ENCODE measurements at regions not wholly inside any gene's neighbourhood (a gene's known extent, or its start where the extent isn't known, plus 50 kb on each side); places are given as distances from the start of the nearest gene placed in this dataset.
"Not testable (repeated sequence)": the region's sequence is repeated elsewhere in the genome, so short reads cannot be mapped to it uniquely, and the experiment has no call there.

DNA sequence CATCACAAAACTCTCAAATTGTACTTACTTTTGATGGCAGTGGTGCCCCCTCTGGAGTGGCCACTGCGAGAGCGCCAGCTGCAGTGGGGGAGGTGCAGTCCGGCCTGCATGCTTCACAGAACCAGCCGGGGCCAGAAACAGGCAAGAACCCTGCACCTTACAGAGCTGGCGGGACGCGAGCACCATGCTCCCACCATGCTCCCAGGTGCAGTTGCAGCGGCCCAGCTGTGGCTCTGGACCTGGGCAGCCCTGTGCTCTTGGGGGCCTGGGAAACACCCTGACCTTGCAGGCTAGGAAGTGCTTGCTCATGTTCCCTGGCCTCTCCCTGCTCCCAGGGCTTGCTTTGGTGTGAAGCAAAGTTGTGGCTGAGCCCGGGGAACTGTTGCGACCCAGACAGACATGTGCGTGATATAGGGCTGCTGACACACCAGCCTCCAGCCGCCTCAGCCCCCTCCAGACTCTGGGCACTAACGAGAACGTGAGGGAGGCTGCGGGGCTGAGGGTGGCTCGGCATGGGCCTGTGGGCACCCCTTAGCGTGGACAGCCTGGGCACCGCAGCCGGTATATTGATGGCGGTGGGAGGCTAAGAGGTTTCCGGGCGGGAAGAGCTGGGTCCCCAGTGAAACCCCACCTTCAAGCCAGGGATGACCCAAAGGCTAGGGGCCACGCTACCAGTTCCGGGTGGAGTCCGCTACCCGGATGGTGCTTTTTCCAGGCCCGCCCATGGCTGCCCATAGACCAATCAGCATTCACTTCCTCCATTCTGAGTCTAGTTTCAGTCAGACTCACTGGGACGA, 1809.9 kb upstream of the ACO1 start:
- DNase-seq (ENCODE audit: low spot score in 2 of 2) = no peak
- Mint-ChIP-seq H3K27ac (no peak overlapping the region), H3K36me3 (no peaks in the 10 kb centered on the region), H3K9me3 (peaks cover 14 to 16% of the 10 kb centered on the region in 2 donors)
- ATAC-seq = no peak

GRCh38 chr9:30575218-30575617, 1809.2 kb upstream of the ACO1 start:
- H3K27ac Mint-ChIP-seq = no peak overlapping the region
- H3K36me3 Mint-ChIP-seq = no peaks in the 10 kb centered on the region
- DNase-seq (ENCODE audit: low spot score in 2 of 2) = no peak
- ATAC-seq = no peak
- peaks cover 11 to 13% of the 10 kb centered on the region in 2 donors for H3K9me3 Mint-ChIP-seq

- H3K9me3 Mint-ChIP-seq = peaks cover 6 to 9% of the 10 kb centered on the region in 2 donors
- no peaks in the 10 kb centered on the region for H3K36me3 Mint-ChIP-seq
- ATAC-seq (no peak), DNase-seq (ENCODE audit: low spot score in 2 of 2) (no peak)
- no peak overlapping the region for H3K27ac Mint-ChIP-seq
These were observed 1808.8 kb upstream of the ACO1 start for GRCh38 chr9:30575691-30576090.

DNA sequence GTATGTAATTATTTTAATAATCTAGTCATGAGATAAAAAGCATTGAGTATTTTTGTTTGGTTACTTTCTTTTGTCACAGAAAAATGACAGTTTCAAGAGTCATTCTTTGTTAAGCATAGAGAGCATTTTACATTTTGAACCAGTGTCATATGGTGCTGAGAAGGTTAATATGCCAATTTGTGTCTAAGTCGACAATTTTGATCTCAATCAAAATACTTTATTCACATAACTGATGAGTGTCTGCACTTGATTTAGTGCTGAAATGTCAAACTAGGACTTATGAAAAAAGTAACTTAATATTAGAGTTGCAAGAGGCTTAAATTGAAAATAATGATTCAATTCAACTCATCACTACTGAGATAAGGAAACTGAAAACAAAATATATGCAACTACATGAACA, 1804.6 kb upstream of the ACO1 start:
- ATAC-seq = no peak
- DNase-seq (ENCODE audit: low spot score in 2 of 2) = no peak
- Mint-ChIP-seq H3K27ac (no peak overlapping the region), H3K36me3 (no peaks in the 10 kb centered on the region), H3K9me3 (peaks cover 0 to 8% of the 10 kb centered on the region in 2 donors)

GRCh38 chr9:30582240-30582639, 1802.2 kb upstream of the ACO1 start:
- Mint-ChIP-seq H3K27ac (no peak overlapping the region), H3K9me3 (peaks cover 3% of the 10 kb centered on the region in 2 donors), H3K36me3 (no peaks in the 10 kb centered on the region)
- no peak for ATAC-seq
- DNase-seq (ENCODE audit: low spot score in 2 of 2) = no peak

- H3K9me3 Mint-ChIP-seq = peaks cover 3% of the 10 kb centered on the region in 2 donors
- H3K27ac Mint-ChIP-seq = no peak overlapping the region
- no peaks in the 10 kb centered on the region for H3K36me3 Mint-ChIP-seq
- DNase-seq (ENCODE audit: low spot score in 2 of 2) = no peak
- no peak for ATAC-seq
These were observed 1799.9 kb upstream of the ACO1 start for GRCh38 chr9:30584559-30584958.

GRCh38 chr9:30591461-30591860, 1793.0 kb upstream of the ACO1 start:
- no peak overlapping the region for H3K27ac Mint-ChIP-seq
- H3K36me3 Mint-ChIP-seq = no peaks in the 10 kb centered on the region
- ATAC-seq = no peak
- DNase-seq (ENCODE audit: low spot score in 2 of 2) = no peak
- no peaks in the 10 kb centered on the region for H3K9me3 Mint-ChIP-seq

DNA sequence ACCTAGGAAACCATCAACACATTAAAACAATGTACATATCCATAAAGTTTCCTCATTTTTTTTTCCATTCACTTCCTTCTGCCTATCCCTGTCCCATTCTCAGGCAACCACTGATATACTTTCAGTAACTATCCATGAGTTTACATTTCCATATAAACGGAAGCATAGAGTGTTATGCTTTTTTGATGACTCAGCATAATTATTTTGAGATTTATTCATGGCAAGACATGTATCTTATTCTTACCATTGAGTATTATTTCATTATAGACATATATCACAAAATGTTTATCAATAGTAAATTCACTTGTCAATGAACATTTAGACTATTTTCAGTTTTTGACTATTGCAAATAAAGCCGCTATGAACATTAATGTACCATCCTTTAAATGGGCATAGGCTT, 1786.8 kb upstream of the ACO1 start:
- ATAC-seq = no peak
- H3K27ac Mint-ChIP-seq = no peak overlapping the region
- H3K9me3 Mint-ChIP-seq = peaks cover 5 to 7% of the 10 kb centered on the region in 2 donors
- DNase-seq (ENCODE audit: low spot score in 2 of 2) = no peak
- H3K36me3 Mint-ChIP-seq = no peaks in the 10 kb centered on the region

GRCh38 chr9:30605936-30606335, 1778.5 kb upstream of the ACO1 start:
- no peak for ATAC-seq
- DNase-seq (ENCODE audit: low spot score in 2 of 2) = no peak

DNA sequence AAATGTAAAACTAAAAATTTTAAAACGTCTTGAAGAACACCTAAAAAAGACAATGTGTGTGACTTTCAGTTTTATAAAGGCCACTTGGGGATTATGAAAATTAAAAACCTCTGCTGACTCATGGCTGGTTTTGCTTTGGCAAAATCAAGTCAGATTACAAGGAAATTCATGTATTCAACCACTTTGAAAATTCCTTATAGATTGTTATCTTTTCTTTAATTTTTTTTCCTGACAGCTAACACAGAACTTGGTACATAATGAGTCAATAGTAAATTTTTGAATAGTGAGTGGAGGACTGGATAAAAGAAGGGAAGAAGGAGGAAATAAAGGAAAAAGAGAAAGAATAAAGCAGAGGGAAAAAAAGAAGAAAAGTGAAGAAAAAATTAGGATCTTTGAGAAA, 1774.7 kb upstream of the ACO1 start:
- ATAC-seq = no peak
- H3K9me3 Mint-ChIP-seq = peaks cover 0 to 4% of the 10 kb centered on the region in 2 donors
- H3K27ac Mint-ChIP-seq = no peak overlapping the region

More at GRCh38 chr9:30605936-30606335, 1778.5 kb upstream of the ACO1 start:
- Mint-ChIP-seq H3K27ac (no peak overlapping the region), H3K9me3 (peaks cover 4 to 12% of the 10 kb centered on the region in 2 donors), H3K36me3 (no peaks in the 10 kb centered on the region)

GRCh38 chr9:30616782-30617181, 1767.7 kb upstream of the ACO1 start:
- H3K27ac Mint-ChIP-seq; H3K36me3 Mint-ChIP-seq; DNase-seq (ENCODE audit: low spot score in 2 of 2); ATAC-seq; H3K9me3 Mint-ChIP-seq: not testable (repeated sequence)

More for the DNA sequence above, 1774.7 kb upstream of the ACO1 start:
- H3K36me3 Mint-ChIP-seq = no peaks in the 10 kb centered on the region
- DNase-seq (ENCODE audit: low spot score in 2 of 2) = no peak

DNA sequence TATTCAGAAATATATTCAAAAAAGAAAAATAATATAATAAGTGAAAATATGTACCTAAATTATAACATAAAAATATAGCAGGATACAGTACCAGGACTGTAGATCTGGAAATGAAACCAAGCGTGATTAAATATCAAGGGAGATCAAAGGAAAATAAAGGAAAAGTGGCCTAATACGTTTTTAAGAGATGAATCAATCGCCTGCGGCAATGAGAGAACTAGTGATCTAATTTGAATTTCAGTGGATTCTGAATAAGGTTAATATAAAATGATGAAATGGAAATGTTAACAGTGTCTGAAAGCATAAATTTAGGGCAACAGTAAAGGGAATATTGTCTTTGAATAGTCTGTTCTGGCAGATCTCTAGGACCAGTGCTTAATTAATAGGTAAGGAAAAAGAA, 1761.9 kb upstream of the ACO1 start:
- ATAC-seq (no peak), DNase-seq (ENCODE audit: low spot score in 2 of 2) (no peak)
- H3K27ac Mint-ChIP-seq = no peak overlapping the region
- H3K36me3 Mint-ChIP-seq = no peaks in the 10 kb centered on the region
- H3K9me3 Mint-ChIP-seq = no peaks in the 10 kb centered on the region

DNA sequence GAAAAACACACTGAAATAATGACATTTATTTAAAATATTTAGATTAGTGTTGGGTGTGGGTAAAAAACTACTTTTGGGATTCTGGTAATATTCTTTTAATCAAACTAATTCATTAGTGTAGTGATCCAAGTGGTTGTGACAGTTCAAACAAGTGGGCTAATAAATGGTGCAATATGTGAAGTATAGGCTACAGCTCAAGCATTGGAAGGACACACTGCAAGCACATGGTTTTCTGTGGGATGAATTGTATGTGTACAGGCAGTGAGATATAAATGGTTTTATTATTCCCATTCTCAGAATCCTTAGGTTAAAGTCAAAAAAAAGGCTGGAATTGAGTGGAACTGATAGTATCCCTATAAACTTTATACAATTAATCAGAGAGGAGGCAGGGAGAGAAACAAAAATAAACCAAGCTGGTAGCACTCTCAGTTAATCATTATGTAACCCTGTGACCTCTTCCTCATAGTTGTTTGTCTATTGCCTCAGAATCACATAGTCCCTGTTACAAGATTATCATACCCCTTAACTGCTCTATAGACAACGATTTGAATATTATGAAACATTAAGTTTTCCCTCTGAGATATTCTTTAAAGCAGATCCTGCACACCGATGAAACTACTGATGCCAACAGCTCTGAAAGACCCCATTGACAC, 1755.4 kb upstream of the ACO1 start:
- DNase-seq (ENCODE audit: low spot score in 2 of 2) (no peak), ATAC-seq (no peak)
- Mint-ChIP-seq H3K9me3 (no peaks in the 10 kb centered on the region), H3K27ac (no peak overlapping the region), H3K36me3 (no peaks in the 10 kb centered on the region)

- no peak overlapping the region for H3K27ac Mint-ChIP-seq
- DNase-seq (ENCODE audit: low spot score in 2 of 2) (no peak), ATAC-seq (no peak)
- H3K36me3 Mint-ChIP-seq = no peaks in the 10 kb centered on the region
- no peaks in the 10 kb centered on the region for H3K9me3 Mint-ChIP-seq
These were observed 1754.0 kb upstream of the ACO1 start for GRCh38 chr9:30630459-30630858.

DNA sequence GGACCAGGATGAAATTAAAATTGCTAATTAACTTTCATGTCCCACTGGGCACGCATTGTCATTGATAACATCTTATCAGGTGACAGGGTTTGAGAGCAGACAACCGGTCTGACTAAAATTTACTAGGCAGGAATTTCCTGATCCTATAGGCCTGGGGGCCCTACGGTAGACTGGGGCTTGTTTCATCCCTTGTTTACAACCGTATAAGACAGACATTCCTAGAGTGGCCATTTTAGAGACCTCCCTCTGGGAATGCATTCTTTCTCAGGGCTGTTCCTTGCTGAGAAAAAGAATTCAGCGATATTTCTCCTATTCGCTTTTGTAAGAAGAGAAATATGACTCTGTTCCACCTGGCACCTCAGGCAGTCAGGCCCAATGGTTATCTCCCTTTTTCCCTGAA, 1737.8 kb upstream of the ACO1 start:
- H3K9me3 Mint-ChIP-seq; H3K36me3 Mint-ChIP-seq; H3K27ac Mint-ChIP-seq; DNase-seq (ENCODE audit: low spot score in 2 of 2); ATAC-seq: not testable (repeated sequence)

- Mint-ChIP-seq H3K27ac (no peak overlapping the region), H3K9me3 (no peaks in the 10 kb centered on the region), H3K36me3 (no peaks in the 10 kb centered on the region)
- ATAC-seq = no peak
- no peak for DNase-seq (ENCODE audit: low spot score in 2 of 2)
These were observed 1722.5 kb upstream of the ACO1 start for GRCh38 chr9:30661925-30662324.

- no peaks in the 10 kb centered on the region for H3K36me3 Mint-ChIP-seq
- ATAC-seq (no peak), DNase-seq (ENCODE audit: low spot score in 2 of 2) (no peak)
- H3K9me3 Mint-ChIP-seq = peaks cover 0 to 6% of the 10 kb centered on the region in 2 donors
- H3K27ac Mint-ChIP-seq = no peak overlapping the region
These were observed 1713.5 kb upstream of the ACO1 start for GRCh38 chr9:30670805-30671562.
